ENCODE measurements at regions not wholly inside any gene's neighbourhood (a gene's known extent, or its start where the extent isn't known, plus 50 kb on each side); places are given as distances from the start of the nearest gene placed in this dataset.

- no peak for FAIRE-seq
- intact Hi-C loops (cut with micrococcal nuclease; ENCODE audit: unreplicated experiment), result no loop called here
- TF ChIP-seq RFX1 (IDR thresholded peaks at IDR 0.05) (no peak), ZNF569 (CRISPR knock-in tag; IDR thresholded peaks at IDR 0.05; ENCODE audit: borderline replicate concordance) (no peak), ZNF280B (CRISPR knock-in tag; IDR thresholded peaks at IDR 0.05; ENCODE audit: borderline replicate concordance) (no peak), ZNF407 (CRISPR knock-in tag; IDR thresholded peaks at IDR 0.05; ENCODE audit: not compliant biosample characterization) (no peak), MTF2 (CRISPR knock-in tag; IDR thresholded peaks at IDR 0.05; ENCODE audit: borderline replicate concordance) (no peak), MIER2 (CRISPR knock-in tag; IDR thresholded peaks at IDR 0.05) (no peak), IRF9 (CRISPR knock-in tag; IDR thresholded peaks at IDR 0.05; ENCODE audit: borderline replicate concordance) (no peak), ZNF326 (CRISPR knock-in tag; IDR thresholded peaks at IDR 0.05; ENCODE audit: borderline replicate concordance) (no peak), JUN (CRISPR knock-in tag; IDR thresholded peaks at IDR 0.05) (no peak), NAIF1 (CRISPR knock-in tag; IDR thresholded peaks at IDR 0.05; ENCODE audit: borderline replicate concordance) (no peak), MEF2D (CRISPR knock-in tag; IDR thresholded peaks at IDR 0.05) (no peak)
These were observed 157.5 kb upstream of the HAPLN1 start for GRCh38 chr5:83877911-83878706.

More at GRCh38 chr5:83877911-83878706, 157.5 kb upstream of the HAPLN1 start:
- Histone ChIP-seq H3K9ac (ENCODE audit: insufficient read depth, low read depth, low read length) (no peak overlapping the region), H2AFZ (ENCODE audit: low read length) (no peak overlapping the region), H3K4me2 (ENCODE audit: low read depth, low read length) (no peak overlapping the region), H3K27me3 (ENCODE audit: control insufficient read depth in 1 of 2, insufficient read depth in 2 of 2, low read length in 2 of 2) (no peaks in the 10 kb centered on the region), H3K4me3 (replicated peaks in 1 of 3; ENCODE audit: insufficient read depth in 1 of 3, low read depth in 2 of 3, low read length in 3 of 3) (no peak overlapping the region), H3K9me3 (ENCODE audit: low read length) (no peaks in the 10 kb centered on the region), H3K36me3 (replicated peaks in 1 of 2; ENCODE audit: control insufficient read depth in 1 of 2, insufficient read depth in 2 of 2, low read length in 2 of 2) (no peaks in the 10 kb centered on the region), H3K27ac (ENCODE audit: extremely low read length, insufficient read depth, low read length) (no peak overlapping the region), H4K20me1 (ENCODE audit: insufficient read depth, low read length) (no peaks in the 10 kb centered on the region), H3K4me1 (ENCODE audit: insufficient read depth, low read length) (peaks cover 2% of the 10 kb centered on the region; the same call in 1 of the 2 replicates), H3K79me2 (ENCODE audit: insufficient read depth, low read length) (no peaks in the 10 kb centered on the region)
- no TSS peak for BruUV-seq (replicated peaks)
- ATAC-seq (no peak), DNase-seq (ENCODE audit: low spot score) (no peak)
- in situ Hi-C loops (cut with HindIII; ENCODE audit: extremely low pct_ligation_motif_present, low pct_unique_long_range_greater_than_20kb), result no loop called here
- 70% methylated on average over 6 of the region's 8 CpGs for WGBS (ENCODE audit: low lambda C conversion rate)
- CTCF ChIA-PET (ENCODE audit: low intra/inter-chr PET ratio, low total read pairs), result no interaction called here
- POLR2A ChIA-PET, result no interaction called here

Measured in HepG2 (cell line).